ENCODE measurements at regions not wholly inside any gene's neighbourhood (a gene's known extent, or its start where the extent isn't known, plus 50 kb on each side); places are given as distances from the start of the nearest gene placed in this dataset.
"Not testable (repeated sequence)": the region's sequence is repeated elsewhere in the genome, so short reads cannot be mapped to it uniquely, and the experiment has no call there.

DNA sequence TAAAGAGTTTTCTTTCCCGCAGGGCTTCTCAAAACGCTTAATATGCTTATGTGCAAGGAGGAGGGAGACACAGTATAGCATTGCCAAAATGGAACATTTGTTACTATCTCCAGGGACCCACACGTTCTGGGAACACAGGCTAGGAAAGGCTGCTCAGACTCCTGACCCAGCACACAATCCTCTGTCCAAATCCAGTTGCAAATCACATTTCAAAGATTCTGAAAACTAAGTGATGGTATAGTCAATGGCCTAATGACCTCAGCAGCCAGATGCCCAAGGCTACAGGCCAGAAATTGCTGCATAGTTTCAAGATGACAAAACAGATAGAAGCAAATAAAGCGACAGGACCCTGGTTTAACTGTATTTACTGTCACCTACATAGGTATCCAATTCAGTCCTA, 97.0 kb upstream of the GRIP1 start:
- no peak for DNase-seq

DNA sequence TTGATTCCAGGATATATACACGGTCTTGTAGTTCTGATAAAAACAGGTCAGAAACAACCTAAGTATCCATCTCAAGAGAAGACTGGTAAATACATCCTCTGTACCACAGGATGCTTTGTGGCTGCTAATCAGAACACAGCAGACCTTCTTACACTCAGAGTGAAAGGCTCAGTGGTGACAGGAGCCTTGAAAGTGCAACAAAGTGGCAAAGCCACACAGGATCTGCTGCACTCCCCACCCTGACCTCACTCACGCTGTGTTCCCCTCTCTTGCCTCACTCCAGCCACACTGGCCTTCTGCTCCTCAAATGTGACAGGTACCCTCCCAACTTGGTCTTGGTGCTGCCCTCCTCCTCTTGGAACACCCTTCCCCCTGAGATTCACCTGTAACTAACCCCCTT, 98.1 kb upstream of the GRIP1 start:
- DNase-seq = no peak

GRCh38 chr12:66779466-66779865, 100.6 kb upstream of the GRIP1 start:
- no peak for DNase-seq

DNA sequence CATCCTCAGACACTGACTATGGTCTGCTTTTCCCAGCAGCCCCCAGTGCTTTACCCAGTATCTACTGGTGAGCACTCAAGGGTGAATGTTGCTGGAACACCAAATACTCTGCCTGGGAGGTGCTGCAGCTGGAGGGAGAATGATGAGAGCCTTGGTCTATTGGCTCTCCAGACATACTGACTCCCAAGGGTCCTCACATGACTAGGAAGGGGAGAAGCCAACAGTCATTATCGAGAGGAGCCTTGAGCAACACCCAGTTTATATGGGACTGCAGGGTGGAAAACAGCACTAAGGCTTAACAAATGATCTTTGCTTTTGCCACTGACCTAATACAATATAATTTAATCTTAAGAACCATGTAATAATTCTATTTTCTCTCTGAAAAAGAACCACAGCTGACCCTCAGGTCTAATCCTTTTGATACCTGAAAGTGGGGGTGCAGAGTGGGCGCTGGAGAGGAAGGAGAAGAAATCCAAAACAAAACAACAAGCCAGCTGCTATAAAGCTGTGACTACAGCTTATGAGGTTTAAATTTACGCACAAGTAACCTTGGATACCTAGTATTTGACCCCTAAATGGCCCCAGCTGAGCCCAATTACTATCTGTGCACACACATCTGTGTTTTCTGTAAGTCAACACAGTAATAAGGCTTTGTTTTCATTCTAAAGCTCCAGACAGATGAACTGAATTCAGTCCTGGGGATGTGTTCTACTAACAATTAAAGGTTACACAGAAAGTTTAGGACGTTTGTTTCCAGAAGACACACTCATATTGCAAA, 107.8 kb upstream of the GRIP1 start:
- DNase-seq = no peak

GRCh38 chr12:66799551-66799950, 120.7 kb upstream of the GRIP1 start:
- DNase-seq = no peak

- DNase-seq = no peak
These were observed 121.2 kb upstream of the GRIP1 start for GRCh38 chr12:66800046-66800445.

GRCh38 chr12:66803930-66804329, 125.1 kb upstream of the GRIP1 start:
- DNase-seq = no peak

GRCh38 chr12:66804563-66804974, 125.7 kb upstream of the GRIP1 start:
- DNase-seq = no peak

DNA sequence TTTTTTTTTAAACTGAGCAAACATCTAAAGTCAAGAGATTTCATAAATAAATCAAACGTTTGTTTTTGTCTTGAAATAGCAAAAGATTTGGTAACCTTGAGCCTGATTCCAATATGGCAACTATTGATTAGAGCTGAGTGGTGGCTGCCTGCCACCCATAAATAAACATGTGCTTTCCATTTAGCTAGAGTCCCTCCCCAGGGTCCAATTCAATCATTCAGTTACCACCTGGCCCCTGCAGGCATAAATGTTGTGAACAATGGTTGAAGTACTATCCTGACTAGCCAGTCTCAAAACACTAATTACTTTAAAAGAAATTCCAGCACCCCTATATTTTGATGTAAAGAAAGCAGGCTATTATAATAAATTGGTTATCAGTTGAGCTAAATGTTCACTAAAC, 129.7 kb upstream of the GRIP1 start:
- no peak for DNase-seq

- no peak for DNase-seq
These were observed 134.4 kb upstream of the GRIP1 start for GRCh38 chr12:66813137-66813892.

DNA sequence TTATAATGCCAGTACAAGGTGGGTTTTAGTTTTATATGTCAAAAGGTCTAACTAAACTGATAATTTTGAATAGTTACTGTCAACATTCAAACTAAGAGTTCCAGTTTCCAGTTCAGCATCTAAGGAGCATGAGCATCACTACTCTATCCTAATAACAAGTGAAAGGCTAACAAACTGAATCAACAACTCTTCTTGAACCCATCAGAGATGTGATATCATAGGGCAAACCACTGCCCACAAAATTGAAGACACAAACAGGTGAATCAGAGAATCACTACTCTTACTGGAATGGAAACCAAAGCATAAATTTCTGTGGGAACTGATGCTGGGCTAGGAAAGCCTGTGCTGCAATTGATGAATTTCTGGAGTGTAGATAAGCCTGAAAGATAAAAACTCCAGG, 140.7 kb upstream of the GRIP1 start:
- no peak for DNase-seq

DNA sequence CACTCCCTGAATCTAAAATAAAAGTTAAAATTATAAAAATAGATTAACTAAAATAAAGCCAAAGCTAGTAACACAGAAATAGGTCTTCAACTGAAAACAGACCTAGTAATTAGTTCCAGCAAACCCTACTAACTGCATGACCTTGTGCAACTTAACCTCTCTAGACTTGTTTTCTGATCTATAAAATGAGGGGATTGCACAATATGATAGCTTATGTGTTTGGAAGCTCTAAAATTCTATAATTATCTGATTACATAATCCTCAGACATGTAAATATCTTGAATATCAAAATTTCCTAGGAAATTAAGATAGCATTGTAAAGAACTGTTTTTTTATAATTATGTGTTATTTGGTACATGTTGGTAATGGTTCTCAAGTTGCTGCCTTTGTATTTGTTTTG, 144.1 kb upstream of the GRIP1 start:
- DNase-seq = no peak

GRCh38 chr12:66823857-66824570, 145.1 kb upstream of the GRIP1 start:
- no peak for DNase-seq

DNA sequence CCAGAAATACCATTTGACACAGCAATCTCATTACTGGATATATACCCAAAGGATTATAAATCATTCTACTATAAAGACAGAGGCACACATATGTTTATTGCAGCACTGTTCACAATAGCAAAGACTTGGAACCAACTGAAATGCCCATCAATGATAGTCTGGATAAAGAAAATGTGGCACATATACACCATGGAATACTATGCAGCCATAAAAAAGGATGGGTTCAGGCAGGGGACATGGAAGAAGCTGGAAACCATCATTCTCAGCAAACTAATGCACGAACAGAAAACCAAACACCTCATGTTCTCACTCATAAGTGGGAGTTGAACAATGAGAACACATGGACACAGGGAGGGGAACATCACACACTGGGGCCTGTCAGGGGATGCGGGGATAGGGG, 147.0 kb upstream of the GRIP1 start:
- not testable (repeated sequence) for DNase-seq

DNA sequence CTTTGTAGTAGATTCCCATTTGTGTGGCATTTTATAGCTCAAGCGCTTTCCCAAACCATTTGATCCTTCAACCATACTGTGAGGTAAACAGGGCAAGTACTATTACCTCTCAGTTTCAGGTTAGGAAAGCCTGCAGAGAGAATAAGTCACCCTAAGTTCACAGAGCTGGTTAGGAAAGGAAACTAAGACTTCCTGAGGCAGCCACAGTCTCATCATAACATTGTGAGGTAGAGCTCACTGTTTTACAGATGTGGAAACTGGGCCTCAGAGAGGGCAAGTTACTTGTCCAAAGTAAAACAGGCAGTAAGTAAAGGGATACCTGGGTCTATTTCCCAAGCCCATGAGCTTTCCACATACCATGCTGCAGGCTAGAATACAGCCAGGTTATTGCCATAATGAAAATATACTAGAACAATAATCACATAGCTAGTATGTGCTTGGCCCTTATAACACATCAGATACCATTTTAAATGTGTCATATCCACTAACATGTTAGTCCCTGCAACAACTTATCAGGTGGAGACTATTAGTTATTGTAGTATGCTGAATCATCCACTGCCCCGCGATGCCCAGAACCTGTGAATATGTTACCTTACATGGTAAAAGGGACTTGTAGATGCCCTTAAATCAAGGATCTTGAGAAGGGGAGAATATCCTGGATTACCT, 150.9 kb upstream of the GRIP1 start:
- DNase-seq = no peak

DNA sequence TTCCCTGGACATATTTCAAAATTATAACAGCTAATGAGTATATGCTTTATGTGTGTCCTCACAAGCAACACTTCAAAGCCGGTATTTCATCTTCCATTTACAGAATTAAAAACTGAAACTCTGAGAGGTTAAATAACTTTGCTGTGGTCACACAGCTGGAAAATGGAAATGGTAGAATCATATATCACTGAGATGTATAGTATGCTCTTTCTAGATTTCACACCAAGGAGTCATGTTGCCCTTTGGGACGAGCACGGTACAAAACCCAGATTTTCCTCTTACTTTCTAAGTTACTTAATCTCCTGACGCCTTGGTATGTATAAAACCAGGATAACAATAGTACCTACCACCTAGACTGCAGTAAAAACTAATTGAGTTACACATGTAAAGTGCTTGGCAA, 152.6 kb upstream of the GRIP1 start:
- no peak for DNase-seq

DNA sequence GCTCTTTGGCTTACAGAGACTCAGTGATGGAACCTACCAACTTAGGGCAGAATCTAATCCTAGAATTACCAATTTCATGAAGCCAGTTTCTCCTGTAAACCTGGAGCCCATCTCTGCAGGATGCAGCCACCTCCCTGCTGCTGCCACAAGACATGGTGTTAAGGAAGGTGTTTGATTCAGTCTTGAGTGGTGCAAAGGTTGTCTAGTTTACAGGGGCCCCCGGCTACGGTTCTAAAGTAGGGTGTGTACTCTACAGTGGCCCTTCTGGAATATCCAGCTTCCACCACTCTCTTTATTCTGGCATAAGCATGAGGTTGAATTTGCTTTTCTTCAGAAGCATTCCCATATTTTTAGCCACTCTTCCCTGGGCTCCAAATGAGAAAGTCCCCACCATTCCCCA, 154.1 kb upstream of the GRIP1 start:
- no peak for DNase-seq

- DNase-seq = no peak
These were observed 157.9 kb upstream of the GRIP1 start for GRCh38 chr12:66836623-66837310.

GRCh38 chr12:66837311-66837627, 158.4 kb upstream of the GRIP1 start:
- no peak for DNase-seq

DNA sequence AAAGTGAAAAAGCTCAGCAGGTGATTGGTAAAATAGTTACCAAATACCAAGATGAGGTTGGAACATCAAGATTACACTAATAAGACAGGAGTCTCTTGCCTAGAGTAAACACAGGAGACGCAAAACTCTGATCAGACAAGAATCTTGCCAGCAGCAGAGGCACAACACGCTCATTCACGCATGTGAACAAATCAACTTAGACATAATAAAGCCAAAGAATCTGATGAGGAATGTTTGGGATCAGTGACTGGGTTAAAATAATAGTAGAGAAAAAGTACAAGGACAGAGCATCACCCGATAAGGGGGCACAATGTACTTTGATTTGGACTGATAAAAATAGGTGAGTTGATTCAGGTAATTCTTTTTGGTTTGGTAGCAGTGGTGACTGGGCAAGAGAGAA, 159.5 kb upstream of the GRIP1 start:
- no peak for DNase-seq

GRCh38 chr12:66848967-66849366, 170.1 kb upstream of the GRIP1 start:
- DNase-seq = no peak

DNA sequence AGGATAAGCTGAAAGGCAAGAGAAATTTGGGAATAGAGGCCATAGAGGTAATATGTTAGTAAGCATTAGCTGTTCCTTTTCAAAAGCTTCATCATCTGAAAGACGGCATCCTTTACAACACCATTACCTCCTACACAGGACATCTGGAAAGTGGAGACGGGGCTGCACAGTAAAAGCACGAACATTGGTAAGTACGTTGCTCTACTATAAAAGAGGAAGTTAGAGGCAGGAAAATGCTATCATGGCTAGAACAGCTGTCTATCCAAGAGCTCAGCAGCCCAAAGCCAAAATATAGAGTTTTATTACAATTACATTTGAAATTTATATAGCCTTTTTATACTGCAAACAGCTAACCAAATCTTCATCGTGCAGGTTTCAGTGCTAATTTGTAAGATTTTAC, 172.3 kb upstream of the GRIP1 start:
- DNase-seq = no peak

GRCh38 chr12:66852091-66852490, 173.2 kb upstream of the GRIP1 start:
- DNase-seq = no peak

Measured in NCI-H187 treated with DMSO at 0.1 percent for 48 hours (cell line).